GM19372 (cell line): ENCODE measurements at regions not wholly inside any gene's neighbourhood (a gene's known extent, or its start where the extent isn't known, plus 50 kb on each side); places are given as distances from the start of the nearest gene placed in this dataset.
"Not testable (repeated sequence)": the region's sequence is repeated elsewhere in the genome, so short reads cannot be mapped to it uniquely, and the experiment has no call there.

Experiments
- ATAC-seq: cut with Tn5 transposase; IDR thresholded peaks from one replicate; pipeline ENCODE4 v1.9.1; 2021; ENCODE audit warnings: mild to moderate bottlenecking, low read depth, moderate library complexity; ENCODE audit not compliant: unreplicated experiment

- ATAC-seq = no peak
These were observed 397.7 kb downstream of the NUP35 start for GRCh38 chr2:183521911-183522310.

- ATAC-seq = no peak
These were observed 398.4 kb downstream of the NUP35 start for GRCh38 chr2:183522489-183523266.

- no peak for ATAC-seq
These were observed 406.2 kb downstream of the NUP35 start for GRCh38 chr2:183530333-183530901.

- no peak for ATAC-seq
These were observed 408.3 kb downstream of the NUP35 start for GRCh38 chr2:183532514-183532913.

- ATAC-seq = no peak
These were observed 408.8 kb downstream of the NUP35 start for GRCh38 chr2:183533021-183533420.

GRCh38 chr2:183536290-183536689 lies 412.0 kb downstream of the NUP35 start:
- ATAC-seq = no peak

GRCh38 chr2:183536714-183537113 lies 412.5 kb downstream of the NUP35 start:
- ATAC-seq = no peak

- ATAC-seq = no peak
These were observed 417.5 kb downstream of the NUP35 start for GRCh38 chr2:183541766-183542165.

GRCh38 chr2:183542606-183543005 lies 418.4 kb downstream of the NUP35 start:
- ATAC-seq = no peak

- ATAC-seq = no peak
These were observed 419.0 kb downstream of the NUP35 start for GRCh38 chr2:183543222-183543621.

- no peak for ATAC-seq
These were observed 419.5 kb downstream of the NUP35 start for GRCh38 chr2:183543731-183544130.

GRCh38 chr2:183546560-183547350 lies 422.5 kb downstream of the NUP35 start:
- not testable (repeated sequence) for ATAC-seq

GRCh38 chr2:183552716-183553115 lies 428.5 kb downstream of the NUP35 start:
- no peak for ATAC-seq

GRCh38 chr2:183564726-183565125 lies 440.5 kb downstream of the NUP35 start:
- no peak for ATAC-seq

- no peak for ATAC-seq
These were observed 451.2 kb downstream of the NUP35 start for GRCh38 chr2:183575481-183575880.

- no peak for ATAC-seq
These were observed 455.4 kb downstream of the NUP35 start for GRCh38 chr2:183579686-183580085.

GRCh38 chr2:183592271-183592670 lies 468.0 kb downstream of the NUP35 start:
- no peak for ATAC-seq

GRCh38 chr2:183594150-183594549 lies 469.9 kb downstream of the NUP35 start:
- no peak for ATAC-seq

- no peak for ATAC-seq
These were observed 473.6 kb downstream of the NUP35 start for GRCh38 chr2:183597841-183598240.

GRCh38 chr2:183604065-183604464 lies 479.8 kb downstream of the NUP35 start:
- no peak for ATAC-seq

- no peak for ATAC-seq
These were observed 481.2 kb downstream of the NUP35 start for GRCh38 chr2:183605440-183605839.
